Activated CD4-positive, alpha-beta T cell treated with anti-CD3 and anti-CD28 coated beads, Interleukin-2, amount 50 U/mL, for 48 hours (primary cell): ENCODE measurements at regions not wholly inside any gene's neighbourhood (a gene's known extent, or its start where the extent isn't known, plus 50 kb on each side); places are given as distances from the start of the nearest gene placed in this dataset.

Experiments used
- DNase-seq, 2 experiments: peaks; one replicate each; pipeline ENCODE4 v3.0.0-alpha.2; 2020

DNA sequence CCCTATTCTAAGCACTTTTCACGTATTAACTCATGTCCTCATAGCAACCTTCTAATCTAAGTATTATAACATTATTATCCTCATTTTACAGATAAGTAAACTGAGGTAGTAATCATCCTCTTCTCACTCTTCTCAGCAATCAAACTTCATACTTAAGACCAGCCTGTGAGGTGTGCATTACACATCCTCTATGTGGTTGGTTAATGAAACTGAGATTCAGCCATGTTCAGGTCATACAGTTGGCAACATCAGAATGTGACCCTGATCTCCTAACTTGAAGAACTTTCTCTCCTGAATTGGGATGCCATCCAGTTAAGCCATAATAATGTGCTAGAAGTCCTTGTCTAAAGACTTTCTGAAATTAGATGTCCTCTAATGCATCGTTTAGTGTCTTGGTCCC, 275.1 kb upstream of the ANKRD55 start:
- no peak for DNase-seq

GRCh38 chr5:56507351-56507930, 274.3 kb upstream of the ANKRD55 start:
- DNase-seq = no peak

DNA sequence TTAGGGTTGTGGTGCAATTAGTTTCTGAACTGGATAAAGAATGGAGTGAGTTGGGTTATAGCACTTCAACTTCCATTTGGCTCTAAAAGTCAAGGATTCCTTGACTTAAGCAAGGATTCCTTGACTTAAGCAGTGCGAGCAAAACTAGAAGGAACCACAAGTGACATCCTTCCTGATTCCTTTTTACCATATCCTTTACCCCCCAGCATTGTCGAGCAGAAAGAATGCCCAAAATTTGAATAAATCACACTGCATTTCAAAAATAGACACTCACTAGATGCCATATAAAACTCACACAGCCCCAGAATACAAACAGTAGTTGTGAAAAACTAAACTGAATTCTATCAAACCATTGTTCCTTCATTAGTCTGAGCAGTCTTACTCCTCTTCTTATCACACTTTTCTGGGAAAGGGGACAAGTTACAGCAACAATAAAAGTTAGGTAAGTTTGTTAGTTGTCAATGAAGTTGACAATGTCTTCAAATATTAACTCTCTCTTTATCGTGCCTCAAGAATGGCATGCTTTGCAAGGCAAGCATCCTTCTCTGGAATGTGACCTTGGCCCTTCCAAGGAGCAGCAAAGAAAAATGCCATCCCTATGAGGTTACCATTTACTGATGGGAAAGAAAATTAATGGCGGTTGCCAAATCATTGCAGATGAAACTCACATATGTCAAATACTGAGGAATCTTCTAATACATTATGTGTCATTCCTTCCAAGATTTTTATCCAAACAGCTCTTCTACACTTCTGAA, 273.3 kb upstream of the ANKRD55 start:
- no peak for DNase-seq

DNA sequence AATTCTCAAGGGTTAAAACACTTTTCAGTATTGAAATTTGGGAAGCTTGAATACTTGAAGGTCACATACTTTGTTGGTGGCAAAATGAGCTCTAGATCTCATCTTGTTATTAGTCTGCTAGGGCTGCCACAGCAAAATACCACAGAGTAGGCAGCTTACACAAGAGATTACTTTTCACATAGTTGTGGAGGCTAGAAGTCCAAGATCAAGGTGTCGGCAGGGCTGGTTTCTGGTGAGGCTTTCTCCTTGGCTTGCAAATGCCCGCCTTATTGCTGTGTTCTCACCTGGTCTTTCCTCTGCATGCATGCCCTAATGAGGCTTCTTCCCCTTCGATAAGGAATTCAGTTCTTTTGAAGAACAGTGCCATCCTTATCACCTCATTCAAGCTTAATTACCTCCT, 270.8 kb upstream of the ANKRD55 start:
- DNase-seq = no peak

- no peak for DNase-seq
These were observed 268.8 kb upstream of the ANKRD55 start for GRCh38 chr5:56501781-56502557.

DNA sequence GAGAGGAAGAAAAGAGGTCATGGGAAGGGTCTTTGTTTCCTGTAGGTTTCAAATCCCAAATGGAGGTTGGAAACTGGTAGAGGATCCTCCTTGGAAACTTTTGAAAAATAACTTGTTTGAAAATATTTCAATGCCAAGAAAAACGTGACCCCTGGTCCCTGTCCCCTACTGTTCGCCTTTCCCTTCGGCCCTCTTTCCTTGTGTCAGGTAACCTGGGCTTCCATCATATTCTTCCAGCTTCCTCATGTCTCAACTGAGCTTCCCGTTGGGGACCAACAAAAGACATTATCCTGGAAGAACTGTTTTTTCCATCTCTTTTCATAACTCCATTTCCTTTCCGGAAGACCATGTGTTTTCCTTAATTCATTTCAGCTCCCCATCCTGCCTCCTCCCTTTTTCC, 266.8 kb upstream of the ANKRD55 start:
- no peak for DNase-seq

GRCh38 chr5:56499491-56499890, 266.4 kb upstream of the ANKRD55 start:
- DNase-seq = no peak

GRCh38 chr5:56498759-56499395, 265.7 kb upstream of the ANKRD55 start:
- no peak for DNase-seq

GRCh38 chr5:56496581-56497063, 263.5 kb upstream of the ANKRD55 start:
- no peak for DNase-seq

GRCh38 chr5:56494300-56494731, 261.2 kb upstream of the ANKRD55 start:
- DNase-seq = no peak

DNA sequence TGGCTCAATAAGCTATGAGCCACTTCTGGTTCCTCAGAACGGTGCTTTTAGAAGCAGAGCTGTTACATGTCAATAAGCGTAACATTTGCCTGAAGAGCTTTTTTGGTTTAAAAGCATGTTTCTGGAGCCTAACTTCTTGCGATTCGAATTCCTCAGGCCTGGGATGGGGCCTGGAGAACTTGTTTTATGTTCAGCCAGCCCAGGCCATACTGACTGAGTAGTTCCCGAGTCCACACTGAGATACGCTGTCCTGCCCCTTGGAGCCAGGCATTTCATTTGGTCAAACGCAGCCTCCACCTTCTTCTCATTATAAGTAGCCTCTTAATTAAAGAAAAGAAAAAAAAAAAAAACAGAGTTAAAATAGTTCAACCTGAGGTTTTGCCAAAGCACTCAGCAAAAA, 260.6 kb upstream of the ANKRD55 start:
- DNase-seq = no peak

DNA sequence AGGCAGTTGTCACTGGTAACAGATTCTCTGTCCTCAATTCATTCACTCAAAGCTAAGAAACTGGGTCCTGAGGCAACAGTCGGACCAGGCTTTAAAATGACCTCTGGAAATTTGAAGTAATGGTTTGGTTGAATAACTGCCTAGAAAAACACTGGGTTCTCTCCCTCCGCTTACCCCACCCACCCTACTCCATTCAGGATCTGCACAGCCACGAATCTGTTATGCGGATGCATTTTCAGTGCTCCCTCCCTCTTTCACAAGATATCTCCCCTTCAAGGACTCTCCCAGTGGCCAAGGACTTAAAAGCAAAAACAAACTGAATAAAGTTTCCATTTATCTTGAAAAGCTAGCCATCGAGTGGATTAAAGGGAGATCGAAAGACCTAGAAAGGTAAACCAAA, 260.2 kb upstream of the ANKRD55 start:
- DNase-seq = no peak

DNA sequence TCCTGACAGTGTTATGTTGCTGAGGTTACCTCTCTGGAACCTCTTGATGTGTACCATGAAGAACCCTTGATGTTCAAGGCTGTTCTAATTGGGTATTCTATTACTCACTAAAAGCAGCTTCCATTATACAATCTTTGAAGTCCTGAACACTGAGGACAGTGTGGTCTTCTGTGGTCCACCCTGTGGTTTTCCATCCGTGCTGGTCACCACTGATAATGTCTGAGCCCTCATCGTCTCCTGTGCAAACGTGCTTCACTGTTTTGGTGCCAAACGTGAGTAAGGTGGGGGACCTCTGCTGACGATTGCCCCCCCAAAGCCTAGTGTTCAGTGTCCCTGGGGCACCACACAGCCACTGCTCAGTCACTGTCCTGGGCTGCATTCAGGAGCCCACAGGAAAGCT, 259.7 kb upstream of the ANKRD55 start:
- DNase-seq = no peak

GRCh38 chr5:56490971-56491468, 257.9 kb upstream of the ANKRD55 start:
- peak; percentile 36 to 57 for DNase-seq

DNA sequence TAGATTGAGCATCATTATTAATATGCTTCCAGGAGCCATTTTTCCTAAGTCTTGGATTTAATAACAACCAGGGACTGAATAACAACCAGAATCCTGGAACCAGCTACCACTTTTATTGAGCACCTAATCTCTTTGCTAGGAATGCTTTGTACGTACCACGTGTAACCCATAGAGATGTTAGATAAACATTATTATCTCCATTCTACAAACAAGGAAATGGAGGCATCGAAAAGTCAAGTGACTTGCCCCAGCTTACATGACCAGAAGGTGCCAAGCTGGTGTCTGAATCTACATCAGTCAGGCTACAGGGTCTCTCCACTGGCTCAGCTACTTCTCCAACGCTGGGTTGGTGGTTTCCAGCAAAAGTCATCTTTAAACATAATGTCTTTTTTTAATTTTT, 256.1 kb upstream of the ANKRD55 start:
- DNase-seq = no peak

- no peak for DNase-seq
These were observed 254.5 kb upstream of the ANKRD55 start for GRCh38 chr5:56487528-56488115.

DNA sequence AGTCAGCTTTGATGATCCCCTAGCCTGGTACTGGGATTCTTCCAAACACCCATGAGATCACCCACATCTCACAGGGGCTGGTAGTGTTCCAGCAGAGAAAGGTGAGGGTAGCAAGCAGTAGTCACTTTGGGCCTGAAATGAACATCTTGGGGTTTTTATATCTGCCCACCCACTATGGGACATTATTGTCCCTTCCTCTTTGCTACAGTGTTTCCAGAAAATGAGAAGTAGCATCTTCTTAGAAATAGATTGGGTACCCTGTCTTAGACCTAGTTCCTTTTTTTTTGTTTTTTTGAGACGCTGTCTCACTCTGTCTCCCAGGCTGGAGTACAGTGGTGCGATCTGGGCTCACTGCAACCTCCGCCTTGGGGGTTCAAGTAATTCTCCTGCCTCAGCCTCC, 249.2 kb upstream of the ANKRD55 start:
- DNase-seq = no peak

DNA sequence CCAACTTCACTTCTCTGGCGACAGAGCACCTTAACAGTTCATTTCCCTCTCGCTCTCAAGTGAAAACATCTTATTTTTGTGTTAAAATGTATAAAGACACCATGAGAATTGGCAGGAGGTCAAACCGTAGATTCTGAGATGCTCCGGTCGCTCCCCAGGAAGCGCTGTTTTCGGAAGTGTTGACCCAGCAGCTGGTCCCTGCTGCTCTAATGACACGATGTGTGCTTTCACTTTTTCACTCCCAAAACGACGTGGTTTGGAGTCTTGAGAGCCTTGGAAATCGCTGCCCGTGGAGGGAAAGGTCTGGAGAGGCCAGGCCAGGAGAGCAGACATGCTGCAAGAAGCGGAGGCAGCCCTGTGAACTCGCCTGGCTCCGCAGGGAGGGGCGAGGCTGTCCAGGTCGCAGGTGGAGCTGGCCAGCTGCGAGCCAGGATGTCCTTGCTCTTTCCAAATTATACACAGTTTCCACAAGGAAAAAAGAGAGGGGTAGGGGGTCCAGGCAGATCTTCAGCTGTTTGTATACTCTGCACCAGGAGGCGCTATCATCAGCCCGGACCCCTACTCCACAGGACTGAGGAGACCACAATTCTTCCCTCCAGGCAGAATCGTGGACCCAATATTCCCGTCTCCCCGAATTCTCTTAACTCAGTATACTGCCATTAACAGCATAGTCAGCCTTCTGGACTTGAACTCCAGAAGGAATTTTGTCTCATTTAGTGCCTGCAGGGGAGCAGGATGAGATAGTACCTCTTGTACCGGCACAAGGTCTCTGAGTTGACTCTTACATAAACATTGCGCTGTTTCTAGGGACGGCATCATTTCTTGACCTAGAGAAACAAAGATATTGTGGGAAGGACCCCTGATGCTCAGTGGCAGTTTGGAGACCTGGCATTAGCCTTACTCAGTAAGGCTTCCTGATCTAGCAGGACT, 248.6 kb upstream of the ANKRD55 start:
- peak; percentile 27 to 39 for DNase-seq

DNA sequence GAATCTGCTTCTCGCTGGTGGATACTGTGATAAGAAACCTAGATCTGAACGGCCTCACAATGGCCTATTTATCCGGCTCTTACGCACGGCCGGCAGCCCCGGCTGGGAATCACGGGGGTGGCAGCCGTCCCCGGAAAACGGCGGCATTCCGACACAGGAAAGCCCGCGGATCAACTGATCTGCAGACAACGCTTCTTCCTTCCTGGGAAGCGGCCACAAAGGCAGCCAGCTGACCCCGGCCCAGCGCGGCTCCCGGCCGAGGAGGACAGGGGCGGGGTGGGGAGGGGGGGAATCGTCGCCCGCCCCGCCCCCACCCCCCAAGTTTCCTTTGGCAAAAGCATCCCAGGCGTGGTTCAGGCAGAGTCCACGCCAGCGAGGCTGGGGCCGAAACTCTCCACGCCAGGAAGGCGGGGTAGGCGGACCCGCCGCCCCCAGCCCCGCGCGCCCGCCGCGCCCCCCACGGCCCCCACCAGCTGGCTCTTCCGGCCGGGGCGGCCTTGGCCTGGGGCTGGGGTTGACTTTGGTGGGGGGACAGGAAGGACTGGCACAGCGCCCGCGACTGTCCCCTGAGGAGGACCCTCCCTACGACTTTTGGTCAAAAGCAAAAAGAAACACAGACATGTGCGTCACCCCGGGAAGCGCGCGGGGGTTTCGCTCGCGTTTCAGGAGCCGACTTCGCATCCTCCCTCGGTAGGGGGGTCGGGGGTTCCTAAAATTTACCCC, 247.7 kb upstream of the ANKRD55 start:
- peak; percentile 31 to 37 for DNase-seq

- peak; percentile 28 to 39 for DNase-seq
These were observed 247.1 kb upstream of the ANKRD55 start for GRCh38 chr5:56480078-56480704.
